ENCODE measurements at regions not wholly inside any gene's neighbourhood (a gene's known extent, or its start where the extent isn't known, plus 50 kb on each side); places are given as distances from the start of the nearest gene placed in this dataset.

GRCh38 chr2:49480520-49480919 is 326.2 kb upstream of the FSHR start:
- TF ChIP-seq POLR2AphosphoS5 (IDR thresholded peaks at IDR 0.05) (no peak), CTCF (IDR thresholded peaks at IDR 0.05) (no peak)
